ENCODE measurements at regions not wholly inside any gene's neighbourhood (a gene's known extent, or its start where the extent isn't known, plus 50 kb on each side); places are given as distances from the start of the nearest gene placed in this dataset.

DNA sequence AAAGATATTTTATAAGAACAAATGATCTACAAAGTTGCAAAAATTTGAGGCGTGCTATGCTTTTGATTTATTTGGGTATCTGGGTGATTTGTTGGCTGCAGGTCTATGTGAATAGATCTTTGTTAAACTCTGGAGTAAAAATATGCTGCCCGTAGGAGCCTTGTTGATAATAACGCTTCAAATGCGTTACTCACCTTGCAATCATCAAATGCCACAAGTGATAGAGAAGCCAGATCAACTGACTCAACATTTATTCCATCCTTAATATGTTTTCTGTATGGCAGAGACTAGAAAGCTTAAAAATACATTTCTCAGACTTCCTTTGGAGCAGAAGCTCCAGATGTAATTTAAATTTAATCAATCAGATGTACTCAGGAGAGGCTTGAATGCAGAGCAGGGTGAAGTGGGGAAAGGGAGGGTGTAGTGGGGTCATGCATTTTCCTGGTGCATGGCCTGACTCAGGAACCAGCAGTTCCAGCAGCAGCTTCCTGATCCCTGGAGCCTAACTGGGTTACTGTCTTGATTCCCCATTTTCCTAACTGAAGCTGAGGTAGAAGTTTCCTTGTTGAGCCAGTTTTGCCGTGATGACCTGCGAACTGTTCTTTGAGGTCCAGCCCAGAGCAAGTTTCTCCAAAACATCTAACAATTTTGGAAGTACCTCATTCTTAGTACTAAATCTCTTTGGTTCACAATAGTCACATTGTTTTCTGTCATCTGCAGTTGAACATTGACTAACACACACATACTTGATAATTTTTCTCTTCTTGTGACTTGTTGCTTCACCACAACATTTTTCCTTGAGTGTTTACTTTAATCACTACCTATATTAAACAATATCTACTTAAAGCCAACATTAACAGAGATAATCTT is 284.7 kb upstream of the CWC22 start:
- TF ChIP-seq, protein P1, sequence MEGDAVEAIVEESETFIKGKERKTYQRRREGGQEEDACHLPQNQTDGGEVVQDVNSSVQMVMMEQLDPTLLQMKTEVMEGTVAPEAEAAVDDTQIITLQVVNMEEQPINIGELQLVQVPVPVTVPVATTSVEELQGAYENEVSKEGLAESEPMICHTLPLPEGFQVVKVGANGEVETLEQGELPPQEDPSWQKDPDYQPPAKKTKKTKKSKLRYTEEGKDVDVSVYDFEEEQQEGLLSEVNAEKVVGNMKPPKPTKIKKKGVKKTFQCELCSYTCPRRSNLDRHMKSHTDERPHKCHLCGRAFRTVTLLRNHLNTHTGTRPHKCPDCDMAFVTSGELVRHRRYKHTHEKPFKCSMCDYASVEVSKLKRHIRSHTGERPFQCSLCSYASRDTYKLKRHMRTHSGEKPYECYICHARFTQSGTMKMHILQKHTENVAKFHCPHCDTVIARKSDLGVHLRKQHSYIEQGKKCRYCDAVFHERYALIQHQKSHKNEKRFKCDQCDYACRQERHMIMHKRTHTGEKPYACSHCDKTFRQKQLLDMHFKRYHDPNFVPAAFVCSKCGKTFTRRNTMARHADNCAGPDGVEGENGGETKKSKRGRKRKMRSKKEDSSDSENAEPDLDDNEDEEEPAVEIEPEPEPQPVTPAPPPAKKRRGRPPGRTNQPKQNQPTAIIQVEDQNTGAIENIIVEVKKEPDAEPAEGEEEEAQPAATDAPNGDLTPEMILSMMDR (IDR thresholded peaks at IDR 0.05) = no peak
- no peak for TF ChIP-seq POLR2A (IDR thresholded peaks at IDR 0.05)

Measured in lower leg skin (tissue), 3 donors.